Trophoblast cell (in vitro differentiated cells and primary cell): ENCODE measurements at regions not wholly inside any gene's neighbourhood (a gene's known extent, or its start where the extent isn't known, plus 50 kb on each side); places are given as distances from the start of the nearest gene placed in this dataset.

Experiments used
- DNase-seq, 2 donors: peaks; one replicate each; pipeline ENCODE4 v3.0.0-alpha.2; 2016
- H2AFZ ChIP-seq: 2 replicates; pipeline ENCODE4 v1.6.1; 2013; ENCODE audit warnings: low read length, moderate library complexity, mild to moderate bottlenecking; ENCODE audit not compliant: insufficient read depth, poor library complexity
- H2AK5ac ChIP-seq: 2 replicates; pipeline ENCODE4 v1.6.1; 2013; ENCODE audit warnings: mild to moderate bottlenecking, low read length
- H2BK120ac ChIP-seq: 2 replicates; pipeline ENCODE4 v1.6.1; 2013; ENCODE audit warnings: low read length, mild to moderate bottlenecking, moderate library complexity; ENCODE audit not compliant: insufficient read depth, poor library complexity
- H2BK12ac ChIP-seq: 2 replicates; pipeline ENCODE4 v1.6.1; 2013; ENCODE audit warnings: mild to moderate bottlenecking, low read length, moderate library complexity
- H2BK5ac ChIP-seq: 2 replicates; pipeline ENCODE4 v1.6.1; 2013; ENCODE audit warnings: low read length, low read depth, moderate library complexity, mild to moderate bottlenecking; ENCODE audit not compliant: poor library complexity
- H3K14ac ChIP-seq: 2 replicates; pipeline ENCODE4 v1.6.1; 2013; ENCODE audit warnings: mild to moderate bottlenecking, low read length
- H3K18ac ChIP-seq: 2 replicates; pipeline ENCODE4 v1.6.1; 2013; ENCODE audit warnings: mild to moderate bottlenecking, low read length
- H3K23ac ChIP-seq: 2 replicates; pipeline ENCODE4 v1.6.1; 2013; ENCODE audit warnings: low read length
- H3K27ac ChIP-seq: 2 replicates; pipeline ENCODE4 v1.5.1; 2013; ENCODE audit warnings: low read depth, mild to moderate bottlenecking, inconsistent platforms, low read length, moderate library complexity
- H3K27me3 ChIP-seq: 2 replicates; pipeline ENCODE4 v1.6.1; 2013; ENCODE audit warnings: inconsistent platforms, mild to moderate bottlenecking, low read length, moderate library complexity; ENCODE audit not compliant: insufficient read depth
- H3K36me3 ChIP-seq, 2 experiments: 1 replicate in 1 of 2; 2 replicates in 1 of 2; pipeline ENCODE4 v1.6.1; 2013; ENCODE audit warnings: low read length in 2 of 2, mild to moderate bottlenecking in 2 of 2, moderate library complexity in 1 of 2; ENCODE audit not compliant: insufficient read depth in 2 of 2, control insufficient read depth in 1 of 2
- H3K4ac ChIP-seq: 2 replicates; pipeline ENCODE4 v1.6.1; 2013; ENCODE audit warnings: low read depth, mild to moderate bottlenecking, low read length, moderate library complexity
- H3K4me1 ChIP-seq, 2 experiments: 1 replicate in 1 of 2; 2 replicates in 1 of 2; pipeline ENCODE4 v1.6.1; 2013; ENCODE audit warnings: low read length in 2 of 2, mild to moderate bottlenecking in 2 of 2, moderate library complexity in 1 of 2; ENCODE audit not compliant: insufficient read depth in 2 of 2, control insufficient read depth in 1 of 2
- H3K4me2 ChIP-seq: 2 replicates; pipeline ENCODE4 v1.6.1; 2013; ENCODE audit warnings: inconsistent platforms, mild to moderate bottlenecking, low read length, moderate library complexity
- H3K4me3 ChIP-seq: 2 replicates; pipeline ENCODE4 v1.5.1; 2013; ENCODE audit warnings: mild to moderate bottlenecking, low read depth, low read length, inconsistent platforms
- H3K79me1 ChIP-seq: one replicate; pipeline ENCODE4 v1.6.1; 2013; ENCODE audit warnings: low read length
- H3K79me2 ChIP-seq: 2 replicates; pipeline ENCODE4 v1.6.1; 2013; ENCODE audit warnings: low read length, mild to moderate bottlenecking; ENCODE audit not compliant: control insufficient read depth, insufficient read depth, poor library complexity
- H3K9ac ChIP-seq: 2 replicates; pipeline ENCODE4 v1.6.1; 2013; ENCODE audit warnings: mild to moderate bottlenecking, low read length
- H3K9me3 ChIP-seq: 2 replicates; pipeline ENCODE4 v1.6.1; 2013; ENCODE audit warnings: low read depth, mild to moderate bottlenecking, control low read depth, inconsistent platforms, low read length; ENCODE audit not compliant: insufficient read depth
- H4K12ac ChIP-seq: 2 replicates; pipeline ENCODE4 v1.6.1; 2013; ENCODE audit warnings: low read depth, mild to moderate bottlenecking, low read length, moderate library complexity
- H4K8ac ChIP-seq: 2 replicates; pipeline ENCODE4 v1.6.1; 2013; ENCODE audit warnings: low read depth, mild to moderate bottlenecking, low read length, moderate library complexity
- H4K91ac ChIP-seq: one replicate; pipeline ENCODE4 v1.6.1; 2013; ENCODE audit warnings: low read depth, mild to moderate bottlenecking, low read length, moderate library complexity
- WGBS: extraction: QIAGEN DNeasy Blood & Tissue Kit; methylation state at CpG from one replicate; pipeline ENCODE4 v1.1.7; 2013; ENCODE audit warnings: missing lambda C conversion rate; ENCODE audit not compliant: insufficient read length, insufficient coverage; ENCODE audit errors: extremely low coverage; 5-methylcytosine and 5-hydroxymethylcytosine counted together

- no peak overlapping the region for H3K27ac ChIP-seq
- no peak overlapping the region for H3K4ac ChIP-seq
- H3K14ac ChIP-seq, result no peak overlapping the region
- no peak overlapping the region for H3K9ac ChIP-seq
- H3K4me2 ChIP-seq, result no peak overlapping the region
- H4K91ac ChIP-seq, result no peak overlapping the region
- no peaks in the 10 kb centered on the region for H3K79me2 ChIP-seq
- H3K4me3 ChIP-seq, result no peak overlapping the region
- H2BK120ac ChIP-seq, result no peak overlapping the region
- no peak overlapping the region for H2AFZ ChIP-seq
- H2BK12ac ChIP-seq, result no peak overlapping the region
- no peaks in the 10 kb centered on the region for H3K79me1 ChIP-seq
- H3K4me1 ChIP-seq, result peaks cover 0 to 4% of the 10 kb centered on the region in 2 experiments
- H4K8ac ChIP-seq, result no peak overlapping the region
- H3K18ac ChIP-seq, result no peak overlapping the region
- no peaks in the 10 kb centered on the region for H3K36me3 ChIP-seq
- H3K9me3 ChIP-seq, result no peaks in the 10 kb centered on the region
- WGBS, result no CpG with 5 or more reads among the region's 9 CpGs
- H3K23ac ChIP-seq, result no peak overlapping the region
- H3K27me3 ChIP-seq, result no peaks in the 10 kb centered on the region
- DNase-seq, result no peak
- no peak overlapping the region for H2BK5ac ChIP-seq
- no peak overlapping the region for H2AK5ac ChIP-seq
- H4K12ac ChIP-seq, result no peak overlapping the region
Observed at GRCh38 chr17:77771587-77771986, 186.9 kb upstream of the TNRC6C start.

DNA sequence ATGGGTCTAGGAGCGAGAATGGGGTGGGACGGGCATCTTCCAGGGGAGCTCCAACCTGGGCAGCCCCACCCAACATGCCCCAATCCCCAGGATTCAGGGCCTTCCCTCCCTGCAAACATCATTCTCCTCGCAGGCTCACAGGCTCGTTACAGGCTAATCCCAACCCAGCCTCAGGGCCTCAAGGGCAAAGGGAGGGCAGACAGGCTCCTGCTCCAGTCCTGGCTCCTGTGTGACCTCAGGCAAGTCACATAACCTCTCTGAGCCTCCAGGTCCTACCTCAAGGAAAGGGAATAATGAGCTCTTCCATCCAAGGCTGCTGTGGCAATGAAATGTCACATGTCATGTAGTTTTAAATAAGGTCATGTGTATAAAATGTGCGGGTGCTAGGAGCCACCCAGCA, 186.5 kb upstream of the TNRC6C start:
- WGBS, result no CpG with 5 or more reads among the region's 5 CpGs
- Histone ChIP-seq H3K18ac (no peak overlapping the region), H3K79me2 (no peaks in the 10 kb centered on the region), H3K9me3 (no peaks in the 10 kb centered on the region), H3K14ac (no peak overlapping the region), H2BK5ac (no peak overlapping the region), H3K27ac (no peak overlapping the region), H4K91ac (no peak overlapping the region), H2BK12ac (no peak overlapping the region), H3K23ac (no peak overlapping the region), H3K9ac (no peak overlapping the region), H3K4ac (no peak overlapping the region), H2BK120ac (no peak overlapping the region), H3K4me3 (no peak overlapping the region), H3K36me3 (no peaks in the 10 kb centered on the region), H3K4me1 (peaks cover 0 to 4% of the 10 kb centered on the region in 2 experiments), H2AK5ac (no peak overlapping the region), H2AFZ (no peak overlapping the region), H4K8ac (no peak overlapping the region), H3K27me3 (no peaks in the 10 kb centered on the region), H3K4me2 (no peak overlapping the region), H3K79me1 (no peaks in the 10 kb centered on the region), H4K12ac (no peak overlapping the region)
- DNase-seq, result no peak

GRCh38 chr17:77772461-77772897, 186.0 kb upstream of the TNRC6C start:
- Histone ChIP-seq H3K4me2 (no peak overlapping the region), H3K79me1 (no peaks in the 10 kb centered on the region), H2BK120ac (no peak overlapping the region), H3K9ac (no peak overlapping the region), H3K36me3 (no peaks in the 10 kb centered on the region), H2AK5ac (no peak overlapping the region), H3K27ac (no peak overlapping the region), H2BK12ac (no peak overlapping the region), H4K12ac (no peak overlapping the region), H3K79me2 (no peaks in the 10 kb centered on the region), H3K4me1 (peaks cover 0 to 4% of the 10 kb centered on the region in 2 experiments), H3K4ac (no peak overlapping the region), H3K18ac (no peak overlapping the region), H3K4me3 (no peak overlapping the region), H2BK5ac (no peak overlapping the region), H4K8ac (no peak overlapping the region), H3K23ac (no peak overlapping the region), H2AFZ (no peak overlapping the region), H4K91ac (no peak overlapping the region), H3K14ac (no peak overlapping the region), H3K27me3 (no peaks in the 10 kb centered on the region), H3K9me3 (no peaks in the 10 kb centered on the region)
- DNase-seq, result peak; percentile 73 to 84
- WGBS, result no CpG with 5 or more reads among the region's 10 CpGs

- no CpG with 5 or more reads among the region's 6 CpGs for WGBS
- no peak overlapping the region for H3K27ac ChIP-seq
- H3K27me3 ChIP-seq, result no peaks in the 10 kb centered on the region
- peaks cover 3% of the 10 kb centered on the region for H3K9me3 ChIP-seq
- no peaks in the 10 kb centered on the region for H3K36me3 ChIP-seq
- DNase-seq, result peak; percentile 14
- H2BK5ac ChIP-seq, result no peak overlapping the region
- no peak overlapping the region for H4K12ac ChIP-seq
- no peak overlapping the region for H4K91ac ChIP-seq
- no peak overlapping the region for H2AFZ ChIP-seq
- H3K4me1 ChIP-seq, result peaks cover 0 to 4% of the 10 kb centered on the region in 2 experiments
- H3K18ac ChIP-seq, result no peak overlapping the region
- no peak overlapping the region for H3K4me3 ChIP-seq
- H3K14ac ChIP-seq, result no peak overlapping the region
- H3K9ac ChIP-seq, result no peak overlapping the region
- H2AK5ac ChIP-seq, result no peak overlapping the region
- H3K79me2 ChIP-seq, result no peaks in the 10 kb centered on the region
- H3K79me1 ChIP-seq, result no peaks in the 10 kb centered on the region
- H2BK120ac ChIP-seq, result no peak overlapping the region
- no peak overlapping the region for H3K4me2 ChIP-seq
- H2BK12ac ChIP-seq, result no peak overlapping the region
- no peak overlapping the region for H4K8ac ChIP-seq
- no peak overlapping the region for H3K23ac ChIP-seq
- H3K4ac ChIP-seq, result no peak overlapping the region
Observed at GRCh38 chr17:77772899-77773358, 185.6 kb upstream of the TNRC6C start.
